Astrocyte (in vitro differentiated cells and primary cell): ENCODE measurements at regions not wholly inside any gene's neighbourhood (a gene's known extent, or its start where the extent isn't known, plus 50 kb on each side); places are given as distances from the start of the nearest gene placed in this dataset.

Experiments used
- CTCF ChIP-seq: IDR thresholded peaks from 2 replicates; pipeline ENCODE4 v1.5.1; 2011; ENCODE audit warnings: low read depth, mild to moderate bottlenecking, inconsistent platforms, low read length, moderate library complexity; ENCODE audit not compliant: insufficient read depth
- EZH2 ChIP-seq: IDR thresholded peaks from 2 replicates; pipeline ENCODE4 v1.6.1; 2012; ENCODE audit warnings: mild to moderate bottlenecking, low read length, inconsistent platforms; ENCODE audit not compliant: insufficient read depth

- no peak for TF ChIP-seq CTCF
- TF ChIP-seq EZH2: no peak
These were observed 69.0 kb downstream of the SIPA1L2 start for GRCh38 chr1:232560940-232561339.
